Upper lobe of left lung (tissue), 6 donors: ENCODE measurements at regions not wholly inside any gene's neighbourhood (a gene's known extent, or its start where the extent isn't known, plus 50 kb on each side); places are given as distances from the start of the nearest gene placed in this dataset.
A peak's percentile ranks its signal among the peaks of the same experiment; 100 is the strongest.

Experiments
- ATAC-seq, 2 donors: fragments of 200-7000 bp; cut with Tn5 transposase; one replicate each; pipeline ENCODE4 v1.9.1; 2022; ENCODE audit warnings: mild to moderate bottlenecking in 2 of 2, moderate library complexity in 2 of 2; ENCODE audit not compliant: low FRiP score in 2 of 2
- DNase-seq, 2 donors: peaks; one replicate each; pipeline ENCODE4 v3.0.0-alpha.2; 2019 to 2020
- H3K27ac ChIP-seq, 4 donors: fragments of 200-600 bp; sonication (generic); one replicate each; pipeline ENCODE4 v1.5.1; 2016 to 2019
- H3K27me3 ChIP-seq, 4 donors: fragments of 200-600 bp; sonication (generic); one replicate each; pipeline ENCODE4 v1.5.1; 2017 to 2019
- H3K36me3 ChIP-seq, 4 donors: fragments of 200-600 bp; sonication (generic); one replicate each; pipeline ENCODE4 v1.5.1; 2016 to 2019
- H3K4me1 ChIP-seq, 4 donors: fragments of 200-600 bp; sonication (generic); one replicate each; pipeline ENCODE4 v1.5.1; 2018 to 2019
- H3K4me3 ChIP-seq, 4 donors: fragments of 200-600 bp; sonication (generic); one replicate each; pipeline ENCODE4 v1.5.1; 2017 to 2019; ENCODE audit warnings: mild to moderate bottlenecking in 2 of 4, moderate library complexity in 1 of 4
- H3K9me3 ChIP-seq, 4 donors: fragments of 200-600 bp; sonication (generic); one replicate each; pipeline ENCODE4 v1.5.1; 2018 to 2019
- EP300 ChIP-seq, 4 donors: sonication (generic); formaldehyde crosslinking; IDR thresholded peaks; one replicate each; pipeline ENCODE4 v1.5.1; 2017; ENCODE audit warnings: antibody characterized with exemption in 4 of 4, control low read depth in 2 of 4
- POLR2A ChIP-seq, 4 donors: fragments of 450-650 bp; IDR thresholded peaks; one replicate each; pipeline ENCODE4 v1.5.1; 2016 to 2017; ENCODE audit warnings: antibody characterized with exemption in 4 of 4, mild to moderate bottlenecking in 2 of 4
- POLR2AphosphoS5 ChIP-seq, 2 donors: sonication (generic); formaldehyde crosslinking; IDR thresholded peaks; one replicate each; pipeline ENCODE4 v1.5.1; 2017; ENCODE audit warnings: antibody characterized with exemption in 2 of 2
- WGBS, 2 donors: methylation state at CpG; one replicate each; pipeline ENCODE4 v1.1.5; 2017 to 2018; 5-methylcytosine and 5-hydroxymethylcytosine counted together
- TF ChIP-seq, protein P1 (sequence below), 6 experiments: fragments of 450-650 bp in 4 of 6; fragments of 200-600 bp in 2 of 6; sonication (generic) in 2 of 6; IDR thresholded peaks; one replicate each; pipeline ENCODE4 v1.5.1; 2016 to 2019; ENCODE audit warnings: antibody characterized with exemption in 6 of 6
- donor health status: DM: no; HTN: no; CAD: no; lungs with moderate emphysema.
- donor health status: DM: no; HTN: yes; CAD: no; lungs with severe emphysema.

GRCh38 chr18:45386041-45386655 lies 229.1 kb upstream of the SLC14A2 start:
- Histone ChIP-seq H3K27ac (no peak overlapping the region), H3K27me3 (no peaks in the 10 kb centered on the region), H3K4me1 (peaks cover 0 to 5% (median 0%) of the 10 kb centered on the region in 4 donors), H3K4me3 (no peak overlapping the region), H3K36me3 (no peaks in the 10 kb centered on the region), H3K9me3 (no peaks in the 10 kb centered on the region)
- DNase-seq (no peak), ATAC-seq (peak in 1 of 2 donors; percentile 21)
- no peak for TF ChIP-seq POLR2A (IDR thresholded peaks at IDR 0.05)
- TF ChIP-seq, protein P1, sequence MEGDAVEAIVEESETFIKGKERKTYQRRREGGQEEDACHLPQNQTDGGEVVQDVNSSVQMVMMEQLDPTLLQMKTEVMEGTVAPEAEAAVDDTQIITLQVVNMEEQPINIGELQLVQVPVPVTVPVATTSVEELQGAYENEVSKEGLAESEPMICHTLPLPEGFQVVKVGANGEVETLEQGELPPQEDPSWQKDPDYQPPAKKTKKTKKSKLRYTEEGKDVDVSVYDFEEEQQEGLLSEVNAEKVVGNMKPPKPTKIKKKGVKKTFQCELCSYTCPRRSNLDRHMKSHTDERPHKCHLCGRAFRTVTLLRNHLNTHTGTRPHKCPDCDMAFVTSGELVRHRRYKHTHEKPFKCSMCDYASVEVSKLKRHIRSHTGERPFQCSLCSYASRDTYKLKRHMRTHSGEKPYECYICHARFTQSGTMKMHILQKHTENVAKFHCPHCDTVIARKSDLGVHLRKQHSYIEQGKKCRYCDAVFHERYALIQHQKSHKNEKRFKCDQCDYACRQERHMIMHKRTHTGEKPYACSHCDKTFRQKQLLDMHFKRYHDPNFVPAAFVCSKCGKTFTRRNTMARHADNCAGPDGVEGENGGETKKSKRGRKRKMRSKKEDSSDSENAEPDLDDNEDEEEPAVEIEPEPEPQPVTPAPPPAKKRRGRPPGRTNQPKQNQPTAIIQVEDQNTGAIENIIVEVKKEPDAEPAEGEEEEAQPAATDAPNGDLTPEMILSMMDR (IDR thresholded peaks at IDR 0.05), result peak in 1 of 6 experiments; percentile 19
- 65 to 67% methylated on average over 3 to 7 of the region's 7 CpGs for WGBS, 2 donors

- peaks cover 0 to 5% (median 0%) of the 10 kb centered on the region in 4 donors for H3K4me1 ChIP-seq
- no peak for ATAC-seq
- WGBS, 2 donors, result 0 to 35% methylated on average over 2 of the region's 2 CpGs
- no peak for DNase-seq
- TF ChIP-seq EP300 (IDR thresholded peaks at IDR 0.05) (no peak), POLR2AphosphoS5 (IDR thresholded peaks at IDR 0.05) (no peak), POLR2A (IDR thresholded peaks at IDR 0.05) (no peak)
- TF ChIP-seq, protein P1 (IDR thresholded peaks at IDR 0.05), result no peak
- no peaks in the 10 kb centered on the region for H3K9me3 ChIP-seq
- no peak overlapping the region for H3K27ac ChIP-seq
- H3K4me3 ChIP-seq, result no peak overlapping the region
- no peaks in the 10 kb centered on the region for H3K27me3 ChIP-seq
- H3K36me3 ChIP-seq, result no peaks in the 10 kb centered on the region
Measured at GRCh38 chr18:45387229-45387628, 228.0 kb upstream of the SLC14A2 start.

GRCh38 chr18:45398448-45398847 lies 216.8 kb upstream of the SLC14A2 start:
- DNase-seq (no peak), ATAC-seq (no peak)
- Histone ChIP-seq H3K4me1 (no peaks in the 10 kb centered on the region), H3K9me3 (no peaks in the 10 kb centered on the region), H3K4me3 (no peak overlapping the region), H3K27ac (no peak overlapping the region), H3K27me3 (no peaks in the 10 kb centered on the region), H3K36me3 (no peaks in the 10 kb centered on the region)
- TF ChIP-seq POLR2AphosphoS5 (IDR thresholded peaks at IDR 0.05) (no peak), EP300 (IDR thresholded peaks at IDR 0.05) (no peak), POLR2A (IDR thresholded peaks at IDR 0.05) (no peak)
- TF ChIP-seq, protein P1 (IDR thresholded peaks at IDR 0.05), result no peak
- WGBS, 2 donors, result 65 to 81% methylated on average over 3 of the region's 3 CpGs

GRCh38 chr18:45399146-45399545 lies 216.1 kb upstream of the SLC14A2 start:
- H3K4me1 ChIP-seq, result no peaks in the 10 kb centered on the region
- H3K9me3 ChIP-seq, result no peaks in the 10 kb centered on the region
- H3K27me3 ChIP-seq, result no peaks in the 10 kb centered on the region
- no peak for DNase-seq
- 73 to 86% methylated on average over 2 of the region's 2 CpGs for WGBS, 2 donors
- no peak overlapping the region for H3K27ac ChIP-seq
- ATAC-seq, result peak in 1 of 2 donors; percentile 43
- TF ChIP-seq EP300 (IDR thresholded peaks at IDR 0.05) (no peak), POLR2AphosphoS5 (IDR thresholded peaks at IDR 0.05) (no peak), POLR2A (IDR thresholded peaks at IDR 0.05) (no peak)
- TF ChIP-seq, protein P1 (IDR thresholded peaks at IDR 0.05), result no peak
- no peak overlapping the region for H3K4me3 ChIP-seq
- no peaks in the 10 kb centered on the region for H3K36me3 ChIP-seq

DNA sequence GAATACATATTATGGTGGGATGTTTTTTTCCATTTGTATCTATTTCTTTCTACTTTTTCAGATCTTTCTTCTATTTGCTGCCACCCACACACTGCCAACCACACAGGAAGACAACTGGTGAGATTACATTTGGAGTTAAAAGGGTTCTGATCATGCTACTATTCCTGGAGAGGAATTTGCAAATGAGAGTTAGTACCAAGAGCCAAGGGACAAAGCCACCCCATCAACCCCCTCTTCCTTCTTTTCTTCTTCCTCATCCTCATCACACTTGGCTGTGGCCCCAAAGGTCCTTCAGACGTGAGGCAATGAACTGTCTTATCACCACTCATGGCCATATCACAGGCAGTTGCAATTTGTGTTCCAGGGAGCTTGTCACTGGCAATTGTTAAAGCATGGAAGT lies 215.6 kb upstream of the SLC14A2 start:
- WGBS, 2 donors, result 10 to 15% methylated on average over 1 of the region's 1 CpG
- TF ChIP-seq EP300 (IDR thresholded peaks at IDR 0.05), result no peak
- TF ChIP-seq, protein P1 (IDR thresholded peaks at IDR 0.05), result no peak
- no peak for TF ChIP-seq POLR2AphosphoS5 (IDR thresholded peaks at IDR 0.05)
- no peak for TF ChIP-seq POLR2A (IDR thresholded peaks at IDR 0.05)
- no peaks in the 10 kb centered on the region for H3K4me1 ChIP-seq
- no peak for DNase-seq
- H3K9me3 ChIP-seq, result no peaks in the 10 kb centered on the region
- H3K4me3 ChIP-seq, result no peak overlapping the region
- ATAC-seq, result no peak
- H3K36me3 ChIP-seq, result no peaks in the 10 kb centered on the region
- H3K27me3 ChIP-seq, result no peaks in the 10 kb centered on the region
- H3K27ac ChIP-seq, result no peak overlapping the region
